SH-SY5Y (cell line): ENCODE measurements at regions not wholly inside any gene's neighbourhood (a gene's known extent, or its start where the extent isn't known, plus 50 kb on each side); places are given as distances from the start of the nearest gene placed in this dataset.

Experiments
- GATA2 ChIP-seq: IDR thresholded peaks from 2 replicates; pipeline ENCODE4 v1.6.1; 2011; ENCODE audit warnings: mild to moderate bottlenecking, low read depth, low read length
- GATA3 ChIP-seq: IDR thresholded peaks from 2 replicates; pipeline ENCODE4 v1.6.1; 2011; ENCODE audit warnings: low read depth, mild to moderate bottlenecking, low read length, moderate library complexity

DNA sequence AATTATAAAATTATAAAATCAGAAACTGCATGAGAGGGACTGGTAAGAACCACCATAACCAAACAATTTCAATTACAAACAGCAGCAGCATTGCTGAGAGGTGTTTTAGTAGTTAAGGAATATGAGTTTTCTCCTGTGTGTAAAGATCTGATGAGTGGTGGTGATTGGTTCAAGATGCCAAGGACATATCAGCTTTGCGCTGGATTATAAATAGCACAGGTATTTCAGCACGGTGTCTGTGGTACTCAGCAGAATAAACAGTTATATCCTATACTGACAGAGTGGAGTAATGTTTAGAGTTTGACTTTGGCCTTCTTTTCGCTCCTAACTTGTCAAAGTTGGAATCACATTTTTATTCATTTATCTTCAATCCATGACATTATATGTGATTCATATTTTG lies 501.0 kb downstream of the CDH26 start:
- TF ChIP-seq GATA2 (no peak), GATA3 (no peak)
